Neural cell (in vitro differentiated cells): ENCODE measurements at regions not wholly inside any gene's neighbourhood (a gene's known extent, or its start where the extent isn't known, plus 50 kb on each side); places are given as distances from the start of the nearest gene placed in this dataset.
A peak's percentile ranks its signal among the peaks of the same experiment; 100 is the strongest.

ENCODE experiments used
- H2AFZ ChIP-seq: fragments of 200-600, 300-800 bp; sonication (generic), shearing (Covaris generic); 2 replicates; pipeline ENCODE4 v1.6.0; 2014; ENCODE audit warnings: low read depth, mild to moderate bottlenecking, antibody characterized with exemption, low read length, moderate library complexity
- H3F3A ChIP-seq: fragments of 200-600 bp; shearing (Covaris generic); 2 replicates; pipeline ENCODE4 v1.6.1; 2016; ENCODE audit warnings: mild to moderate bottlenecking, moderate library complexity, mixed read lengths, antibody characterized with exemption, low read length; ENCODE audit not compliant: insufficient read depth, poor library complexity, severe bottlenecking
- H3K27ac ChIP-seq: fragments of 200-600, 300-800 bp; sonication (generic), shearing (Covaris generic); 2 replicates; pipeline ENCODE4 v1.5.1; 2014; ENCODE audit warnings: mild to moderate bottlenecking, low read length, moderate library complexity
- H3K27me3 ChIP-seq: fragments of 300-800, 200-600 bp; sonication (generic), shearing (Covaris generic); 2 replicates; pipeline ENCODE4 v1.6.0; 2014; ENCODE audit warnings: mild to moderate bottlenecking, low read depth, low read length, moderate library complexity; ENCODE audit not compliant: insufficient read depth
- H3K36me3 ChIP-seq: fragments of 300-800, 200-600 bp; sonication (generic), shearing (Covaris generic); 2 replicates; pipeline ENCODE4 v1.5.1; 2014; ENCODE audit warnings: mild to moderate bottlenecking, antibody characterized with exemption, low read length, moderate library complexity; ENCODE audit not compliant: insufficient read depth
- H3K4me2 ChIP-seq: fragments of 300-800, 200-600 bp; sonication (generic), shearing (Covaris generic); 2 replicates; pipeline ENCODE4 v1.6.0; 2014; ENCODE audit warnings: mild to moderate bottlenecking, low read length
- H3K4me3 ChIP-seq: fragments of 300-800, 200-600 bp; sonication (generic), shearing (Covaris generic); 2 replicates; pipeline ENCODE4 v1.5.1; 2014; ENCODE audit warnings: mild to moderate bottlenecking, low read length, moderate library complexity
- H3K79me2 ChIP-seq: fragments of 200-600 bp; shearing (Covaris generic); replicated peaks from 2 replicates; pipeline ENCODE4 v1.6.0; 2014; ENCODE audit warnings: mild to moderate bottlenecking, low read length, moderate library complexity; ENCODE audit not compliant: insufficient read depth
- H3K9ac ChIP-seq: fragments of 300-800, 200-600 bp; sonication (generic), shearing (Covaris generic); 2 replicates; pipeline ENCODE4 v1.6.1; 2016; ENCODE audit warnings: mild to moderate bottlenecking, low read length, mixed read lengths
- H3K9me2 ChIP-seq: fragments of 200-600 bp; shearing (Covaris generic); 2 replicates; pipeline ENCODE4 v1.6.1; 2016; ENCODE audit warnings: mild to moderate bottlenecking, low read length, mixed read lengths; ENCODE audit not compliant: insufficient read depth
- H3K9me3 ChIP-seq: fragments of 200-600, 300-800 bp; sonication (generic), shearing (Covaris generic); 2 replicates; pipeline ENCODE4 v1.6.1; 2016; ENCODE audit warnings: mild to moderate bottlenecking, mixed run types, low read length, moderate library complexity, mixed read lengths
- H4K20me1 ChIP-seq: fragments of 200-600 bp; shearing (Covaris generic); 2 replicates; pipeline ENCODE4 v1.6.1; 2016; ENCODE audit warnings: mild to moderate bottlenecking, mixed run types; ENCODE audit not compliant: insufficient read depth
- CTCF ChIP-seq: fragments of 450-650 bp; IDR thresholded peaks from 2 replicates; pipeline ENCODE4 v1.5.1; 2014; ENCODE audit warnings: antibody characterized with exemption, mild to moderate bottlenecking, moderate library complexity; ENCODE audit not compliant: poor library complexity, severe bottlenecking
- EP300 ChIP-seq: fragments of 450-650 bp; conservative IDR thresholded peaks from 2 replicates; pipeline ENCODE4 v1.6.1; 2014; ENCODE audit warnings: antibody characterized with exemption, mild to moderate bottlenecking, moderate library complexity; ENCODE audit not compliant: poor library complexity, severe bottlenecking
- EZH2 ChIP-seq: fragments of 200-600, 300-800 bp; shearing (Covaris generic), sonication (generic); IDR thresholded peaks from 2 replicates; pipeline ENCODE4 v1.6.1; 2014; ENCODE audit warnings: antibody characterized with exemption, low read length, borderline replicate concordance, mild to moderate bottlenecking; ENCODE audit not compliant: insufficient read depth, poor library complexity, severe bottlenecking
- MXI1 ChIP-seq: fragments of 450-650 bp; conservative IDR thresholded peaks from 2 replicates; pipeline ENCODE4 v1.6.1; 2014; ENCODE audit warnings: antibody characterized with exemption, mild to moderate bottlenecking; ENCODE audit not compliant: poor library complexity, severe bottlenecking
- POLR2AphosphoS5 ChIP-seq: IDR thresholded peaks from 2 replicates; pipeline ENCODE4 v1.6.1; 2012
- RAD21 ChIP-seq: fragments of 450-650 bp; conservative IDR thresholded peaks from 2 replicates; pipeline ENCODE4 v1.6.1; 2014; ENCODE audit warnings: antibody characterized with exemption, mild to moderate bottlenecking, moderate library complexity
- REST ChIP-seq: IDR thresholded peaks from 2 replicates; pipeline ENCODE4 v1.6.1; 2012; ENCODE audit warnings: borderline replicate concordance
- SMC3 ChIP-seq: fragments of 450-650 bp; conservative IDR thresholded peaks from 2 replicates; pipeline ENCODE4 v1.6.1; 2014; ENCODE audit warnings: antibody characterized with exemption, mild to moderate bottlenecking, moderate library complexity; ENCODE audit not compliant: poor library complexity
- TAF1 ChIP-seq: IDR thresholded peaks from 2 replicates; pipeline ENCODE4 v1.6.1; 2012; ENCODE audit warnings: low read depth

GRCh38 chr18:28666216-28666615, 489.3 kb upstream of the CDH2 start:
- H3K9me2 ChIP-seq, result no peaks in the 10 kb centered on the region
- no peaks in the 10 kb centered on the region for H3F3A ChIP-seq
- no peaks in the 10 kb centered on the region for H3K9me3 ChIP-seq
- no peaks in the 10 kb centered on the region for H3K36me3 ChIP-seq
- H2AFZ ChIP-seq, result no peak overlapping the region
- H3K79me2 ChIP-seq, result no peaks in the 10 kb centered on the region
- H3K4me2 ChIP-seq, result no peak overlapping the region
- no peaks in the 10 kb centered on the region for H3K27me3 ChIP-seq
- no peak overlapping the region for H3K4me3 ChIP-seq
- H3K27ac ChIP-seq, result no peak overlapping the region
- TF ChIP-seq CTCF (no peak), EZH2 (no peak), SMC3 (no peak), MXI1 (no peak), POLR2AphosphoS5 (no peak), EP300 (no peak), REST (no peak), RAD21 (no peak), TAF1 (no peak)
- no peaks in the 10 kb centered on the region for H4K20me1 ChIP-seq
- H3K9ac ChIP-seq, result no peak overlapping the region

GRCh38 chr18:28657961-28658360, 481.0 kb upstream of the CDH2 start:
- H3K79me2 ChIP-seq, result no peaks in the 10 kb centered on the region
- peak; percentile 58 for TF ChIP-seq REST
- TF ChIP-seq EZH2, result no peak
- no peak overlapping the region for H2AFZ ChIP-seq
- H3K4me2 ChIP-seq, result no peak overlapping the region
- H3K9me2 ChIP-seq, result no peaks in the 10 kb centered on the region
- H3K36me3 ChIP-seq, result no peaks in the 10 kb centered on the region
- no peaks in the 10 kb centered on the region for H3K27me3 ChIP-seq
- H3K9ac ChIP-seq, result no peak overlapping the region
- no peaks in the 10 kb centered on the region for H3F3A ChIP-seq
- H3K9me3 ChIP-seq, result no peaks in the 10 kb centered on the region
- no peak overlapping the region for H3K27ac ChIP-seq
- H3K4me3 ChIP-seq, result no peak overlapping the region
- H4K20me1 ChIP-seq, result no peaks in the 10 kb centered on the region
